A549 (cell line): ENCODE measurements at regions not wholly inside any gene's neighbourhood (a gene's known extent, or its start where the extent isn't known, plus 50 kb on each side); places are given as distances from the start of the nearest gene placed in this dataset.

Experiments used
- ATAC-seq, 2 experiments: fragments of 200-7000 bp in 1 of 2; fragments of >200 bp in 1 of 2; cut with Nextera tagmentation in 1 of 2; cut with Tn5 transposase in 1 of 2; 3 replicates each; pipeline versions ENCODE4 v1.8.0 to v1.9.1; 2018 to 2020; ENCODE audit warnings: mild to moderate bottlenecking in 1 of 2, moderate library complexity in 1 of 2
- CTCF ChIA-PET: fragments of 300-600 bp; sonication (Branson Sonifier 250); formaldehyde crosslinking; extraction: SDS; loops from one replicate; lab custom pipeline; 2021; ENCODE audit warnings: antibody characterized with exemption, inconsistent platforms; lab: Yijun Ruan, JAX
- POLR2A ChIA-PET: fragments of 350-600 bp; formaldehyde crosslinking; extraction: SDS; loops from one replicate; lab custom pipeline; 2021; ENCODE audit warnings: antibody characterized with exemption, inconsistent platforms; lab: Yijun Ruan, JAX
- DNase-seq, 2 experiments: peaks; one replicate each; pipeline versions ENCODE4 v3.0.0 to v3.0.0-alpha.2; 2011 to 2016; ENCODE audit warnings: low read depth in 1 of 2, low spot score in 1 of 2
- FAIRE-seq: peaks from 2 replicates; lab custom pipeline; 2011; peaks lifted over from hg19 to GRCh38; lab: Jason Lieb, UNC
- H3K27ac ChIP-seq, 2 experiments: fragments of >200 bp; sonication (Bioruptor Twin); formaldehyde crosslinking; 3 replicates each; pipeline ENCODE4 v1.5.1; 2016 to 2017
- H3K4me1 ChIP-seq: fragments of >200 bp; sonication (Bioruptor Twin); formaldehyde crosslinking; 3 replicates; pipeline ENCODE4 v1.6.1; 2016
- H3K4me2 ChIP-seq: fragments of >200 bp; sonication (Bioruptor Twin); formaldehyde crosslinking; 3 replicates; pipeline ENCODE4 v1.6.1; 2016
- H3K4me3 ChIP-seq: fragments of >200 bp; sonication (Bioruptor Twin); formaldehyde crosslinking; 3 replicates; pipeline ENCODE4 v1.5.1; 2016
- H3K9me3 ChIP-seq: fragments of >200 bp; sonication (Bioruptor Twin); formaldehyde crosslinking; 3 replicates; pipeline ENCODE4 v1.6.1; 2016
- BHLHE40 ChIP-seq: IDR thresholded peaks from 2 replicates; pipeline ENCODE4 v1.6.1; 2012; ENCODE audit warnings: low read depth, low read length, inconsistent platforms
- CBX2 ChIP-seq: fragments of 200-600 bp; sonication (generic); IDR thresholded peaks from 2 replicates; pipeline ENCODE4 v1.6.1; 2016; ENCODE audit warnings: low read depth, mild to moderate bottlenecking, borderline replicate concordance
- CBX8 ChIP-seq: fragments of 200-600 bp; sonication (generic); IDR thresholded peaks from 2 replicates; pipeline ENCODE4 v1.6.1; 2016
- CTCF ChIP-seq: fragments of >200 bp; sonication (Bioruptor Twin); formaldehyde crosslinking; IDR thresholded peaks from 3 replicates; pipeline ENCODE4 v1.5.1; 2016
- E2F6 ChIP-seq: IDR thresholded peaks from 2 replicates; pipeline ENCODE4 v1.6.1; 2012; ENCODE audit warnings: low read depth, borderline replicate concordance
- EHF ChIP-seq: fragments of 250-450 bp; sonication (Bioruptor Pico); IDR thresholded peaks from 2 replicates; pipeline ENCODE4 v1.5.0; 2020; ENCODE audit warnings: mild to moderate bottlenecking
- ELK1 ChIP-seq: fragments of 150-350 bp; IDR thresholded peaks from 2 replicates; pipeline ENCODE4 v1.6.1; 2014; ENCODE audit warnings: low read depth, mild to moderate bottlenecking, low read length
- EP300 ChIP-seq, 2 experiments: fragments of >200 bp; sonication (Bioruptor Twin); formaldehyde crosslinking; IDR thresholded peaks; 2 replicates in 1 of 2; 3 replicates in 1 of 2; pipeline ENCODE4 v1.6.1; 2016 to 2017
- GATA3 ChIP-seq: IDR thresholded peaks from 2 replicates; pipeline ENCODE4 v1.6.1; 2012; ENCODE audit warnings: borderline replicate concordance
- HEYL ChIP-seq: fragments of 250-450 bp; sonication (Bioruptor Pico); IDR thresholded peaks from 2 replicates; pipeline ENCODE4 v1.8.0; 2021; ENCODE audit warnings: mild to moderate bottlenecking, moderate library complexity
- HOXA7 ChIP-seq: fragments of 250-450 bp; sonication (Bioruptor Pico); IDR thresholded peaks from 2 replicates; pipeline ENCODE4 v1.5.0; 2020; ENCODE audit warnings: mild to moderate bottlenecking, moderate library complexity
- HOXB13 ChIP-seq: fragments of 250-450 bp; sonication (Bioruptor Pico); IDR thresholded peaks from 2 replicates; pipeline ENCODE4 v1.5.0; 2020; ENCODE audit warnings: low read depth, mild to moderate bottlenecking, moderate library complexity
- HOXB5 ChIP-seq: fragments of 250-450 bp; sonication (Bioruptor Pico); IDR thresholded peaks from 2 replicates; pipeline ENCODE4 v1.5.0; 2020; ENCODE audit warnings: mild to moderate bottlenecking, moderate library complexity
- KDM5A ChIP-seq: fragments of 200-600 bp; sonication (generic); IDR thresholded peaks from 2 replicates; pipeline ENCODE4 v1.6.1; 2016; ENCODE audit warnings: antibody characterized with exemption, mild to moderate bottlenecking
- MAFK ChIP-seq: fragments of 450-650 bp; IDR thresholded peaks from 2 replicates; pipeline ENCODE4 v1.6.1; 2014; ENCODE audit not compliant: partially characterized antibody
- PHF8 ChIP-seq: fragments of 200-600 bp; sonication (generic); IDR thresholded peaks from 2 replicates; pipeline ENCODE4 v1.6.1; 2016; ENCODE audit warnings: low read depth, mild to moderate bottlenecking, antibody characterized with exemption, moderate library complexity, borderline replicate concordance
- POLR2AphosphoS2 ChIP-seq: conservative IDR thresholded peaks from 2 replicates; pipeline ENCODE4 v1.6.1; 2012; ENCODE audit warnings: low read length, improper control_type of control experiment, inconsistent platforms
- RNF2 ChIP-seq: fragments of 200-600 bp; sonication (generic); IDR thresholded peaks from 2 replicates; pipeline ENCODE4 v1.6.1; 2016; ENCODE audit warnings: low read depth, mild to moderate bottlenecking, antibody characterized with exemption, moderate library complexity, borderline replicate concordance
- SREBF2 ChIP-seq: fragments of 450-650 bp; IDR thresholded peaks from 2 replicates; pipeline ENCODE4 v1.6.1; 2014; ENCODE audit warnings: mild to moderate bottlenecking, moderate library complexity
- ZC3H11A ChIP-seq: fragments of 450-650 bp; IDR thresholded peaks from 2 replicates; pipeline ENCODE4 v1.6.1; 2014; ENCODE audit warnings: antibody characterized with exemption, mild to moderate bottlenecking
- ZFP36 ChIP-seq: fragments of 450-650 bp; IDR thresholded peaks from 2 replicates; pipeline ENCODE4 v1.6.1; 2014; ENCODE audit warnings: borderline replicate concordance; ENCODE audit not compliant: partially characterized antibody
- ZNF302 ChIP-seq: fragments of 250-450 bp; sonication (Bioruptor Pico); IDR thresholded peaks from 2 replicates; pipeline ENCODE4 v1.9.0; 2021; ENCODE audit warnings: inconsistent platforms, mild to moderate bottlenecking, moderate library complexity
- ZSCAN20 ChIP-seq: fragments of 250-450 bp; sonication (Bioruptor Pico); IDR thresholded peaks from 2 replicates; pipeline ENCODE4 v1.8.0; 2022; ENCODE audit warnings: mild to moderate bottlenecking, moderate library complexity
- WGBS: methylation state at CpG from one replicate; pipeline ENCODE4 v1.1.6; 2017; ENCODE audit errors: missing lambda C conversion rate; 5-methylcytosine and 5-hydroxymethylcytosine counted together
- TF ChIP-seq, protein P1 (sequence below): fragments of >200 bp; sonication (Bioruptor Twin); formaldehyde crosslinking; IDR thresholded peaks from 2 replicates; pipeline ENCODE4 v1.6.1; 2016
- TF ChIP-seq, protein P2 (sequence below): fragments of >200 bp; sonication (Bioruptor Twin); formaldehyde crosslinking; IDR thresholded peaks from 3 replicates; pipeline ENCODE4 v1.6.1; 2016

- no peak for TF ChIP-seq ELK1
- TF ChIP-seq POLR2AphosphoS2 = no peak
Measured at GRCh38 chr13:73556128-73556527, 497.3 kb downstream of the KLF5 start (continued).

DNA sequence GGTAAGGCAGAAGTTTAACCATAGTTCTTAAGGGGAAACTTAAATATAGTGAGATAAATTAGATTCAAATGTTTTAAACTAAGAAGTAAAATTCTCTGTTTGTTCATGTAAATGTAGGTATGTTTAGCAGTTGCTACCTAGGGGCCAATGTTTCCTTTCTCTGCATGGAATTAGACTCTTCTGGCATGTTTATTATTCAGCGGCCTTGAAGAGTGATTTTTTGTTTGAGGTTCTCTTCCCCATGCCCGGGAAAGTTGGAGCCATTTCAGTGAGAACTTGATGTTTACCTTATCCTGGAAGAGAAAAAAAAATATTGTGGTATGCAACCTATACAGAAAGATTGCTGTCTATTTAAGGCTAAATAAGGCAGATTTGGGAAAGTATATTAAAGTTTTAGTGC, 492.9 kb downstream of the KLF5 start:
- 65% methylated on average over 2 of the region's 2 CpGs for WGBS
- DNase-seq = no peak
- TF ChIP-seq E2F6 = no peak
- no peak for TF ChIP-seq PHF8
- no peak for TF ChIP-seq BHLHE40
- TF ChIP-seq HOXA7 (CRISPR knock-in tag) = no peak
- no peak for TF ChIP-seq HEYL (CRISPR knock-in tag)
- TF ChIP-seq RNF2 = no peak
- TF ChIP-seq HOXB5 (CRISPR knock-in tag) = no peak
- no peak for TF ChIP-seq EP300 (IDR thresholded peaks at IDR 0.05)
- TF ChIP-seq GATA3 = no peak
- no peak for TF ChIP-seq ZFP36
- TF ChIP-seq HOXB13 (CRISPR knock-in tag) = no peak
- no peak for TF ChIP-seq POLR2AphosphoS2
- no peak for TF ChIP-seq ZC3H11A
- no peak for TF ChIP-seq ZNF302 (CRISPR knock-in tag)
- no peak for TF ChIP-seq CTCF
- TF ChIP-seq CBX2 = no peak
- H3K4me3 ChIP-seq = no peak overlapping the region
- no peak for FAIRE-seq
- ChIA-PET POLR2A (no interaction called here), CTCF (no interaction called here)
- ATAC-seq = no peak
- H3K4me1 ChIP-seq = no peaks in the 10 kb centered on the region
- H3K4me2 ChIP-seq = no peak overlapping the region
- H3K27ac ChIP-seq = no peak overlapping the region
- H3K9me3 ChIP-seq = no peaks in the 10 kb centered on the region

DNA sequence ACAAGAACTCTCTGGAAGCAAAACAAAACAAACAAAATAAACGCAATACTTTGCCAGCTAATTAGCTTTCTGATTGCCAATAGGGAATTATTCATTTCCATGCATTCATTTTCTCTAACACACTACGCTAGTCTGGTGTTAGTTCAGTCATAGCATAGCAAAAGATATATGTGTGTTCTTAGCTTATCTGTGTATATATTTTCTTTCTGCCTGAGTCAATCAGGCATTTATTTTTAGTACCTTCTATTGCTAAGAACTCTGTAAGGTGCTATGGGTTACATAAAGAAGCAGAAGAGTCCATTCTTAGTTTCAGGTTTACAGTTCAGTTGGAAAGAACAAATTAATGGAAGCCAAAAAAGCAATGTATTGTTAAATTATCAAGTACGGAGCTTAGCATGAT, 490.9 kb downstream of the KLF5 start:
- Histone ChIP-seq H3K9me3 (no peaks in the 10 kb centered on the region), H3K4me3 (no peak overlapping the region), H3K4me1 (no peaks in the 10 kb centered on the region), H3K4me2 (no peak overlapping the region), H3K27ac (no peak overlapping the region)
- TF ChIP-seq, protein P1, sequence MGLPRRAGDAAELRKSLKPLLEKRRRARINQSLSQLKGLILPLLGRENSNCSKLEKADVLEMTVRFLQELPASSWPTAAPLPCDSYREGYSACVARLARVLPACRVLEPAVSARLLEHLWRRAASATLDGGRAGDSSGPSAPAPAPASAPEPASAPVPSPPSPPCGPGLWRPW = no peak
- TF ChIP-seq, protein P2, sequence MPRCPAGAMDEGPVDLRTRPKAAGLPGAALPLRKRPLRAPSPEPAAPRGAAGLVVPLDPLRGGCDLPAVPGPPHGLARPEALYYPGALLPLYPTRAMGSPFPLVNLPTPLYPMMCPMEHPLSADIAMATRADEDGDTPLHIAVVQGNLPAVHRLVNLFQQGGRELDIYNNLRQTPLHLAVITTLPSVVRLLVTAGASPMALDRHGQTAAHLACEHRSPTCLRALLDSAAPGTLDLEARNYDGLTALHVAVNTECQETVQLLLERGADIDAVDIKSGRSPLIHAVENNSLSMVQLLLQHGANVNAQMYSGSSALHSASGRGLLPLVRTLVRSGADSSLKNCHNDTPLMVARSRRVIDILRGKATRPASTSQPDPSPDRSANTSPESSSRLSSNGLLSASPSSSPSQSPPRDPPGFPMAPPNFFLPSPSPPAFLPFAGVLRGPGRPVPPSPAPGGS = no peak
- TF ChIP-seq MAFK = no peak
- no peak for TF ChIP-seq EHF (CRISPR knock-in tag)
- no peak for TF ChIP-seq PHF8
- TF ChIP-seq POLR2AphosphoS2 = no peak
- no peak for TF ChIP-seq CBX8
- no peak for TF ChIP-seq SREBF2
- TF ChIP-seq E2F6 = no peak
- TF ChIP-seq KDM5A = no peak
- no peak for TF ChIP-seq ZSCAN20 (CRISPR knock-in tag)
- no peak for FAIRE-seq
- ChIA-PET POLR2A (no interaction called here), CTCF (no interaction called here)
- no peak for ATAC-seq
- WGBS = 91% methylated on average over 3 of the region's 3 CpGs
- no peak for DNase-seq
